Neural cell (in vitro differentiated cells): ENCODE measurements at regions not wholly inside any gene's neighbourhood (a gene's known extent, or its start where the extent isn't known, plus 50 kb on each side); places are given as distances from the start of the nearest gene placed in this dataset.

Experiments used
- H2AFZ ChIP-seq: fragments of 200-600, 300-800 bp; sonication (generic), shearing (Covaris generic); 2 replicates; pipeline ENCODE4 v1.6.0; 2014; ENCODE audit warnings: low read depth, mild to moderate bottlenecking, antibody characterized with exemption, low read length, moderate library complexity
- H3F3A ChIP-seq: fragments of 200-600 bp; shearing (Covaris generic); 2 replicates; pipeline ENCODE4 v1.6.1; 2016; ENCODE audit warnings: mild to moderate bottlenecking, moderate library complexity, mixed read lengths, antibody characterized with exemption, low read length; ENCODE audit not compliant: insufficient read depth, poor library complexity, severe bottlenecking
- H3K27ac ChIP-seq: fragments of 200-600, 300-800 bp; sonication (generic), shearing (Covaris generic); 2 replicates; pipeline ENCODE4 v1.5.1; 2014; ENCODE audit warnings: mild to moderate bottlenecking, low read length, moderate library complexity
- H3K27me3 ChIP-seq: fragments of 300-800, 200-600 bp; sonication (generic), shearing (Covaris generic); 2 replicates; pipeline ENCODE4 v1.6.0; 2014; ENCODE audit warnings: mild to moderate bottlenecking, low read depth, low read length, moderate library complexity; ENCODE audit not compliant: insufficient read depth
- H3K36me3 ChIP-seq: fragments of 300-800, 200-600 bp; sonication (generic), shearing (Covaris generic); 2 replicates; pipeline ENCODE4 v1.5.1; 2014; ENCODE audit warnings: mild to moderate bottlenecking, antibody characterized with exemption, low read length, moderate library complexity; ENCODE audit not compliant: insufficient read depth
- H3K4me2 ChIP-seq: fragments of 300-800, 200-600 bp; sonication (generic), shearing (Covaris generic); 2 replicates; pipeline ENCODE4 v1.6.0; 2014; ENCODE audit warnings: mild to moderate bottlenecking, low read length
- H3K4me3 ChIP-seq: fragments of 300-800, 200-600 bp; sonication (generic), shearing (Covaris generic); 2 replicates; pipeline ENCODE4 v1.5.1; 2014; ENCODE audit warnings: mild to moderate bottlenecking, low read length, moderate library complexity
- H3K79me2 ChIP-seq: fragments of 200-600 bp; shearing (Covaris generic); replicated peaks from 2 replicates; pipeline ENCODE4 v1.6.0; 2014; ENCODE audit warnings: mild to moderate bottlenecking, low read length, moderate library complexity; ENCODE audit not compliant: insufficient read depth
- H3K9ac ChIP-seq: fragments of 300-800, 200-600 bp; sonication (generic), shearing (Covaris generic); 2 replicates; pipeline ENCODE4 v1.6.1; 2016; ENCODE audit warnings: mild to moderate bottlenecking, low read length, mixed read lengths
- H3K9me2 ChIP-seq: fragments of 200-600 bp; shearing (Covaris generic); 2 replicates; pipeline ENCODE4 v1.6.1; 2016; ENCODE audit warnings: mild to moderate bottlenecking, low read length, mixed read lengths; ENCODE audit not compliant: insufficient read depth
- H3K9me3 ChIP-seq: fragments of 200-600, 300-800 bp; sonication (generic), shearing (Covaris generic); 2 replicates; pipeline ENCODE4 v1.6.1; 2016; ENCODE audit warnings: mild to moderate bottlenecking, mixed run types, low read length, moderate library complexity, mixed read lengths
- H4K20me1 ChIP-seq: fragments of 200-600 bp; shearing (Covaris generic); 2 replicates; pipeline ENCODE4 v1.6.1; 2016; ENCODE audit warnings: mild to moderate bottlenecking, mixed run types; ENCODE audit not compliant: insufficient read depth
- CTCF ChIP-seq: fragments of 450-650 bp; IDR thresholded peaks from 2 replicates; pipeline ENCODE4 v1.5.1; 2014; ENCODE audit warnings: antibody characterized with exemption, mild to moderate bottlenecking, moderate library complexity; ENCODE audit not compliant: poor library complexity, severe bottlenecking
- EP300 ChIP-seq: fragments of 450-650 bp; conservative IDR thresholded peaks from 2 replicates; pipeline ENCODE4 v1.6.1; 2014; ENCODE audit warnings: antibody characterized with exemption, mild to moderate bottlenecking, moderate library complexity; ENCODE audit not compliant: poor library complexity, severe bottlenecking
- EZH2 ChIP-seq: fragments of 200-600, 300-800 bp; shearing (Covaris generic), sonication (generic); IDR thresholded peaks from 2 replicates; pipeline ENCODE4 v1.6.1; 2014; ENCODE audit warnings: antibody characterized with exemption, low read length, borderline replicate concordance, mild to moderate bottlenecking; ENCODE audit not compliant: insufficient read depth, poor library complexity, severe bottlenecking
- MXI1 ChIP-seq: fragments of 450-650 bp; conservative IDR thresholded peaks from 2 replicates; pipeline ENCODE4 v1.6.1; 2014; ENCODE audit warnings: antibody characterized with exemption, mild to moderate bottlenecking; ENCODE audit not compliant: poor library complexity, severe bottlenecking
- POLR2AphosphoS5 ChIP-seq: IDR thresholded peaks from 2 replicates; pipeline ENCODE4 v1.6.1; 2012
- RAD21 ChIP-seq: fragments of 450-650 bp; conservative IDR thresholded peaks from 2 replicates; pipeline ENCODE4 v1.6.1; 2014; ENCODE audit warnings: antibody characterized with exemption, mild to moderate bottlenecking, moderate library complexity
- REST ChIP-seq: IDR thresholded peaks from 2 replicates; pipeline ENCODE4 v1.6.1; 2012; ENCODE audit warnings: borderline replicate concordance
- SMC3 ChIP-seq: fragments of 450-650 bp; conservative IDR thresholded peaks from 2 replicates; pipeline ENCODE4 v1.6.1; 2014; ENCODE audit warnings: antibody characterized with exemption, mild to moderate bottlenecking, moderate library complexity; ENCODE audit not compliant: poor library complexity
- TAF1 ChIP-seq: IDR thresholded peaks from 2 replicates; pipeline ENCODE4 v1.6.1; 2012; ENCODE audit warnings: low read depth

- H2AFZ ChIP-seq = no peak overlapping the region
These were observed 89.1 kb upstream of the KLF14 start for GRCh38 chr7:130823060-130823459.

GRCh38 chr7:130825819-130826218 is 91.8 kb upstream of the KLF14 start:
- no peaks in the 10 kb centered on the region for H4K20me1 ChIP-seq
- TF ChIP-seq RAD21 (no peak), TAF1 (no peak), EP300 (no peak), EZH2 (no peak), SMC3 (no peak)
- peaks cover 5% of the 10 kb centered on the region for H3K9me3 ChIP-seq
- no peak overlapping the region for H3K27ac ChIP-seq
- H2AFZ ChIP-seq = no peak overlapping the region
- H3K79me2 ChIP-seq = no peaks in the 10 kb centered on the region
- no peak overlapping the region for H3K4me3 ChIP-seq
- no peaks in the 10 kb centered on the region for H3K36me3 ChIP-seq
- no peak overlapping the region for H3K4me2 ChIP-seq
- H3K9ac ChIP-seq = no peak overlapping the region
- no peaks in the 10 kb centered on the region for H3K27me3 ChIP-seq
- H3K9me2 ChIP-seq = no peaks in the 10 kb centered on the region
- H3F3A ChIP-seq = no peaks in the 10 kb centered on the region

More at GRCh38 chr7:130823060-130823459, 89.1 kb upstream of the KLF14 start:
- no peak overlapping the region for H3K9ac ChIP-seq
- H3F3A ChIP-seq = no peaks in the 10 kb centered on the region
- no peak overlapping the region for H3K27ac ChIP-seq
- no peaks in the 10 kb centered on the region for H4K20me1 ChIP-seq
- no peaks in the 10 kb centered on the region for H3K79me2 ChIP-seq
- no peak overlapping the region for H3K4me3 ChIP-seq
- H3K9me3 ChIP-seq = peaks cover 5% of the 10 kb centered on the region
- no peaks in the 10 kb centered on the region for H3K27me3 ChIP-seq
- H3K36me3 ChIP-seq = no peaks in the 10 kb centered on the region
- H3K4me2 ChIP-seq = no peak overlapping the region
- no peak for TF ChIP-seq EZH2
- TF ChIP-seq REST = no peak
- no peak for TF ChIP-seq RAD21
- TF ChIP-seq POLR2AphosphoS5 = no peak
- TF ChIP-seq MXI1 = no peak
- TF ChIP-seq CTCF = no peak
- no peak for TF ChIP-seq TAF1
- no peak for TF ChIP-seq SMC3
- no peak for TF ChIP-seq EP300
- no peaks in the 10 kb centered on the region for H3K9me2 ChIP-seq

- no peaks in the 10 kb centered on the region for H3K36me3 ChIP-seq
- no peaks in the 10 kb centered on the region for H3F3A ChIP-seq
- no peak overlapping the region for H3K9ac ChIP-seq
- TF ChIP-seq EP300 = no peak
- no peak for TF ChIP-seq MXI1
- no peak for TF ChIP-seq CTCF
- no peak for TF ChIP-seq EZH2
- no peak for TF ChIP-seq TAF1
- no peak for TF ChIP-seq RAD21
- TF ChIP-seq SMC3 = no peak
- TF ChIP-seq POLR2AphosphoS5 = no peak
- no peak for TF ChIP-seq REST
- no peak overlapping the region for H3K4me3 ChIP-seq
- H3K4me2 ChIP-seq = no peak overlapping the region
- peaks cover 5% of the 10 kb centered on the region for H3K9me3 ChIP-seq
- H3K9me2 ChIP-seq = no peaks in the 10 kb centered on the region
- H3K27me3 ChIP-seq = no peaks in the 10 kb centered on the region
- no peak overlapping the region for H3K27ac ChIP-seq
- H3K79me2 ChIP-seq = no peaks in the 10 kb centered on the region
- H2AFZ ChIP-seq = no peak overlapping the region
- H4K20me1 ChIP-seq = no peaks in the 10 kb centered on the region
These were observed 95.4 kb upstream of the KLF14 start for GRCh38 chr7:130829415-130829814.
